HepG2 (cell line): ENCODE measurements at regions not wholly inside any gene's neighbourhood (a gene's known extent, or its start where the extent isn't known, plus 50 kb on each side); places are given as distances from the start of the nearest gene placed in this dataset.

Experiments used
- CC2D1A ChIP-seq: sonication (generic); formaldehyde crosslinking; IDR thresholded peaks from 2 replicates; pipeline ENCODE4 v1.8.1; 2023; ENCODE audit warnings: mild to moderate bottlenecking, missing genetic modification reagents
- CTCF ChIP-seq: sonication (generic); formaldehyde crosslinking; IDR thresholded peaks from 2 replicates; pipeline ENCODE4 v1.5.0; 2020; ENCODE audit warnings: mild to moderate bottlenecking, missing genetic modification reagents, moderate library complexity
- NRL ChIP-seq: sonication (generic); formaldehyde crosslinking; IDR thresholded peaks from 2 replicates; pipeline ENCODE4 v1.5.0; 2020; ENCODE audit warnings: missing genetic modification reagents, mild to moderate bottlenecking, moderate library complexity, borderline replicate concordance
- RFX5 ChIP-seq: IDR thresholded peaks from 2 replicates; pipeline ENCODE4 v1.6.1; 2011; ENCODE audit warnings: low read depth, low read length, improper control_type of control experiment

- TF ChIP-seq CTCF (CRISPR knock-in tag) (no peak), NRL (CRISPR knock-in tag) (no peak), RFX5 (no peak), CC2D1A (no peak)
These were observed 156.1 kb downstream of the SLC35B3 start for GRCh38 chr6:8279041-8279805.
